Astrocyte (in vitro differentiated cells and primary cell): ENCODE measurements at regions not wholly inside any gene's neighbourhood (a gene's known extent, or its start where the extent isn't known, plus 50 kb on each side); places are given as distances from the start of the nearest gene placed in this dataset.

Source experiments
- DNase-seq: peaks from one replicate; pipeline ENCODE4 v3.0.0-alpha.2; 2010; ENCODE audit warnings: low read depth
- FAIRE-seq: peaks from 2 replicates; lab custom pipeline; 2011; peaks lifted over from hg19 to GRCh38; lab: Jason Lieb, UNC
- H2AFZ ChIP-seq: 2 replicates; pipeline ENCODE4 v1.6.0; 2012; ENCODE audit warnings: low read depth, low read length, inconsistent platforms
- H3K27ac ChIP-seq: 2 replicates; pipeline ENCODE4 v1.5.1; 2011; ENCODE audit warnings: low read depth, low read length, inconsistent platforms
- H3K27me3 ChIP-seq: 2 replicates; pipeline ENCODE4 v1.6.0; 2011; ENCODE audit warnings: low read length, inconsistent platforms; ENCODE audit not compliant: insufficient read depth
- H3K36me3 ChIP-seq: 2 replicates; pipeline ENCODE4 v1.5.1; 2011; ENCODE audit warnings: low read length, inconsistent platforms; ENCODE audit not compliant: insufficient read depth
- H3K4me1 ChIP-seq: 2 replicates; pipeline ENCODE4 v1.5.1; 2011; ENCODE audit warnings: low read length, inconsistent platforms; ENCODE audit not compliant: insufficient read depth
- H3K4me2 ChIP-seq: 2 replicates; pipeline ENCODE4 v1.6.0; 2012; ENCODE audit warnings: low read length, inconsistent platforms
- H3K4me3 ChIP-seq: 2 replicates; pipeline ENCODE4 v1.5.1; 2011; ENCODE audit warnings: low read depth, mild to moderate bottlenecking, low read length, inconsistent platforms; ENCODE audit not compliant: insufficient read depth
- H3K79me2 ChIP-seq: 2 replicates; pipeline ENCODE4 v1.6.0; 2012; ENCODE audit warnings: mild to moderate bottlenecking, low read length, inconsistent platforms; ENCODE audit not compliant: insufficient read depth
- H3K9ac ChIP-seq: 2 replicates; pipeline ENCODE4 v1.6.0; 2012; ENCODE audit warnings: mild to moderate bottlenecking, low read length, inconsistent platforms
- H3K9me3 ChIP-seq: 2 replicates; pipeline ENCODE4 v1.5.1; 2012; ENCODE audit warnings: low read depth, mild to moderate bottlenecking, low read length, inconsistent platforms; ENCODE audit not compliant: insufficient read depth
- H4K20me1 ChIP-seq: 2 replicates; pipeline ENCODE4 v1.6.0; 2012; ENCODE audit warnings: low read length, inconsistent platforms; ENCODE audit not compliant: insufficient read depth
- H3K27ac Mint-ChIP-seq: one replicate; pipeline ENCODE4 v1.8.0; 2021; ENCODE audit warnings: mild to moderate bottlenecking, mixed read lengths; ENCODE audit not compliant: unreplicated experiment
- H3K27me3 Mint-ChIP-seq: one replicate; pipeline ENCODE4 v1.8.0; 2021; ENCODE audit warnings: low read depth, mixed read lengths; ENCODE audit not compliant: unreplicated experiment
- H3K36me3 Mint-ChIP-seq: one replicate; pipeline ENCODE4 v1.8.0; 2021; ENCODE audit warnings: low read depth, mixed read lengths; ENCODE audit not compliant: unreplicated experiment
- H3K4me1 Mint-ChIP-seq: one replicate; pipeline ENCODE4 v1.8.0; 2021; ENCODE audit warnings: low read depth, mixed read lengths; ENCODE audit not compliant: unreplicated experiment
- H3K4me3 Mint-ChIP-seq: one replicate; pipeline ENCODE4 v1.8.0; 2021; ENCODE audit warnings: mild to moderate bottlenecking, moderate library complexity, mixed read lengths; ENCODE audit not compliant: unreplicated experiment
- H3K9me3 Mint-ChIP-seq: one replicate; pipeline ENCODE4 v1.8.0; 2021; ENCODE audit warnings: mild to moderate bottlenecking, mixed read lengths; ENCODE audit not compliant: unreplicated experiment
- EZH2 ChIP-seq: IDR thresholded peaks from 2 replicates; pipeline ENCODE4 v1.6.1; 2012; ENCODE audit warnings: mild to moderate bottlenecking, low read length, inconsistent platforms; ENCODE audit not compliant: insufficient read depth
- TF ChIP-seq, protein P1 (sequence below): IDR thresholded peaks from 2 replicates; pipeline ENCODE4 v1.5.1; 2011; ENCODE audit warnings: low read depth, mild to moderate bottlenecking, inconsistent platforms, low read length, moderate library complexity; ENCODE audit not compliant: insufficient read depth

GRCh38 chr5:40309851-40310250 is 369.9 kb upstream of the PTGER4 start:
- Histone ChIP-seq H3K27me3 (no peaks in the 10 kb centered on the region), H4K20me1 (no peaks in the 10 kb centered on the region), H3K9me3 (no peaks in the 10 kb centered on the region), H3K4me2 (no peak overlapping the region), H3K9ac (no peak overlapping the region), H3K79me2 (no peaks in the 10 kb centered on the region), H3K4me3 (no peak overlapping the region), H3K4me1 (no peaks in the 10 kb centered on the region), H2AFZ (no peak overlapping the region), H3K27ac (no peak overlapping the region), H3K36me3 (no peaks in the 10 kb centered on the region)
- Mint-ChIP-seq H3K4me1 (no peaks in the 10 kb centered on the region), H3K27me3 (no peaks in the 10 kb centered on the region), H3K36me3 (no peaks in the 10 kb centered on the region), H3K9me3 (no peaks in the 10 kb centered on the region), H3K27ac (no peak overlapping the region), H3K4me3 (no peak overlapping the region)
- no peak for DNase-seq
- TF ChIP-seq EZH2, result no peak
- TF ChIP-seq, protein P1, sequence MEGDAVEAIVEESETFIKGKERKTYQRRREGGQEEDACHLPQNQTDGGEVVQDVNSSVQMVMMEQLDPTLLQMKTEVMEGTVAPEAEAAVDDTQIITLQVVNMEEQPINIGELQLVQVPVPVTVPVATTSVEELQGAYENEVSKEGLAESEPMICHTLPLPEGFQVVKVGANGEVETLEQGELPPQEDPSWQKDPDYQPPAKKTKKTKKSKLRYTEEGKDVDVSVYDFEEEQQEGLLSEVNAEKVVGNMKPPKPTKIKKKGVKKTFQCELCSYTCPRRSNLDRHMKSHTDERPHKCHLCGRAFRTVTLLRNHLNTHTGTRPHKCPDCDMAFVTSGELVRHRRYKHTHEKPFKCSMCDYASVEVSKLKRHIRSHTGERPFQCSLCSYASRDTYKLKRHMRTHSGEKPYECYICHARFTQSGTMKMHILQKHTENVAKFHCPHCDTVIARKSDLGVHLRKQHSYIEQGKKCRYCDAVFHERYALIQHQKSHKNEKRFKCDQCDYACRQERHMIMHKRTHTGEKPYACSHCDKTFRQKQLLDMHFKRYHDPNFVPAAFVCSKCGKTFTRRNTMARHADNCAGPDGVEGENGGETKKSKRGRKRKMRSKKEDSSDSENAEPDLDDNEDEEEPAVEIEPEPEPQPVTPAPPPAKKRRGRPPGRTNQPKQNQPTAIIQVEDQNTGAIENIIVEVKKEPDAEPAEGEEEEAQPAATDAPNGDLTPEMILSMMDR, result no peak
- FAIRE-seq, result no peak

DNA sequence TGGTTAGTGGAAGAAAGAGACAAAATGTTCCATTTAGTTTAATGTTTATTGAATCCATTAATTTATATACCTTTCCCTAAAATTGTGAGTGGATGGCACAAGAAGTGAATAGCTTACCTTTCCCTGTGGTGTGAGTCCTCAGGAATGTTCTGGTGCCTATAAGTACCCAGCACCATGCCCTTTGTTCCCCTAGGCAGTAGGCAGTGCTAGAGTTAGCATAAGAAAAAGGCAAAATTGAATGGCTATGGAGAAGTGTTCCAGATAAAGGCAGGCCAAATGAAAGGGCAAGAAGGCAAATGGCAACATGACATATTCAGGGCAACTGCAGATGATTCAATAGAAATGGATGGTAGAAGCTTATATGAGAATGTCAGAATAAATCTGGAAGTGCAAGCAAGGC is 370.8 kb upstream of the PTGER4 start:
- Histone ChIP-seq H2AFZ (no peak overlapping the region), H3K27ac (no peak overlapping the region), H3K9me3 (no peaks in the 10 kb centered on the region), H3K4me3 (no peak overlapping the region), H3K9ac (no peak overlapping the region), H4K20me1 (no peaks in the 10 kb centered on the region), H3K4me1 (no peaks in the 10 kb centered on the region), H3K27me3 (no peaks in the 10 kb centered on the region), H3K36me3 (no peaks in the 10 kb centered on the region), H3K79me2 (no peaks in the 10 kb centered on the region), H3K4me2 (no peak overlapping the region)
- no peaks in the 10 kb centered on the region for H3K36me3 Mint-ChIP-seq
- H3K27me3 Mint-ChIP-seq, result no peaks in the 10 kb centered on the region
- FAIRE-seq (no peak), DNase-seq (no peak)
- no peak overlapping the region for H3K27ac Mint-ChIP-seq
- no peaks in the 10 kb centered on the region for H3K9me3 Mint-ChIP-seq
- H3K4me1 Mint-ChIP-seq, result no peaks in the 10 kb centered on the region
- H3K4me3 Mint-ChIP-seq, result no peak overlapping the region
- TF ChIP-seq, protein P1, result no peak
- no peak for TF ChIP-seq EZH2

DNA sequence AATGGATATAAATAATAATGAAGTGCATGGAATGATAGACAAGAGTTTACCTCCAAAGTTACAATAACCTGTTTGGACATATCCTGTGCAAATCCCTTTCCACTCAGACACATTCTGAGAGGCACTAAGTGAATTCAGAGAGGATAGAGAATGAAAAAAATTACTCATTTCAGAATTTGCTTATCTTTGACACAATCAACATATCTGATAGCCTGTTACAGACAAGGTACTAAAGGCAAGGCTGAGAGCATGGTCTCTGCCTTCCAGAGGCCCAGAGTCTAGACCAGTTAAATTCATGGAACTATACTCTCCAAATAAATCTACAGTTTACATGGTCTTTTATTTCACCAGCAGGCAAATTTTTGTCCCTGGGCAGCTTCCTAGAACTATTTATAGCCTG is 371.8 kb upstream of the PTGER4 start:
- Mint-ChIP-seq H3K4me3 (no peak overlapping the region), H3K9me3 (no peaks in the 10 kb centered on the region), H3K36me3 (no peaks in the 10 kb centered on the region), H3K4me1 (no peaks in the 10 kb centered on the region), H3K27ac (no peak overlapping the region), H3K27me3 (no peaks in the 10 kb centered on the region)
- Histone ChIP-seq H3K9me3 (no peaks in the 10 kb centered on the region), H3K27ac (no peak overlapping the region), H4K20me1 (no peaks in the 10 kb centered on the region), H3K4me1 (no peaks in the 10 kb centered on the region), H3K4me3 (no peak overlapping the region), H2AFZ (no peak overlapping the region), H3K27me3 (no peaks in the 10 kb centered on the region), H3K79me2 (no peaks in the 10 kb centered on the region), H3K36me3 (no peaks in the 10 kb centered on the region), H3K4me2 (no peak overlapping the region), H3K9ac (no peak overlapping the region)
- DNase-seq, result no peak
- no peak for FAIRE-seq
- TF ChIP-seq, protein P1, result no peak
- TF ChIP-seq EZH2, result no peak
